KMS-11 (cell line): ENCODE measurements at regions not wholly inside any gene's neighbourhood (a gene's known extent, or its start where the extent isn't known, plus 50 kb on each side); places are given as distances from the start of the nearest gene placed in this dataset.
A peak's percentile ranks its signal among the peaks of the same experiment; 100 is the strongest.
"Not testable (repeated sequence)": the region's sequence is repeated elsewhere in the genome, so short reads cannot be mapped to it uniquely, and the experiment has no call there.

Source experiments
- H2AFZ ChIP-seq: fragments of 200-600 bp; sonication (generic); 2 replicates; pipeline ENCODE4 v1.6.1; 2016; ENCODE audit warnings: antibody characterized with exemption, mixed run types, low read depth
- H3K27ac ChIP-seq: fragments of 200-600 bp; sonication (generic); 2 replicates; pipeline ENCODE4 v1.6.1; 2016; ENCODE audit warnings: mild to moderate bottlenecking, mixed run types
- H3K27me3 ChIP-seq: fragments of 200-600 bp; sonication (generic); 2 replicates; pipeline ENCODE4 v1.6.1; 2017; ENCODE audit warnings: mild to moderate bottlenecking, low read depth, mixed run types, moderate library complexity; ENCODE audit not compliant: insufficient read depth
- H3K36me3 ChIP-seq: fragments of 200-600 bp; sonication (generic); 2 replicates; pipeline ENCODE4 v1.6.1; 2017; ENCODE audit warnings: mild to moderate bottlenecking, mixed run types; ENCODE audit not compliant: insufficient read depth
- H3K4me1 ChIP-seq: fragments of 200-600 bp; sonication (generic); 2 replicates; pipeline ENCODE4 v1.6.1; 2016; ENCODE audit warnings: mild to moderate bottlenecking, low read depth, mixed run types; ENCODE audit not compliant: poor library complexity, severe bottlenecking
- H3K4me2 ChIP-seq: fragments of 200-600 bp; sonication (generic); 2 replicates; pipeline ENCODE4 v1.7.0; 2016; ENCODE audit warnings: mild to moderate bottlenecking, mixed run types
- H3K4me3 ChIP-seq: fragments of 200-600 bp; sonication (generic); IDR thresholded peaks from 2 replicates; pipeline ENCODE4 v1.6.1; 2017; ENCODE audit warnings: low read depth, low read length, mixed read lengths; ENCODE audit not compliant: insufficient read depth
- H3K79me2 ChIP-seq: fragments of 200-600 bp; sonication (generic); 2 replicates; pipeline ENCODE4 v1.6.1; 2016; ENCODE audit warnings: low read depth, mixed run types; ENCODE audit not compliant: insufficient read depth
- H3K9ac ChIP-seq: fragments of 200-600 bp; sonication (generic); 2 replicates; pipeline ENCODE4 v1.6.1; 2016; ENCODE audit warnings: mild to moderate bottlenecking, mixed run types
- H4K20me1 ChIP-seq: fragments of 200-600 bp; sonication (generic); 2 replicates; pipeline ENCODE4 v1.6.1; 2016; ENCODE audit warnings: mild to moderate bottlenecking, mixed run types; ENCODE audit not compliant: insufficient read depth
- TF ChIP-seq, protein P1 (sequence below): fragments of 200-600 bp; sonication (generic); conservative IDR thresholded peaks from 2 replicates; pipeline ENCODE4 v1.6.1; 2017; ENCODE audit warnings: low read depth, mild to moderate bottlenecking, antibody characterized with exemption, low read length, moderate library complexity, mixed read lengths

DNA sequence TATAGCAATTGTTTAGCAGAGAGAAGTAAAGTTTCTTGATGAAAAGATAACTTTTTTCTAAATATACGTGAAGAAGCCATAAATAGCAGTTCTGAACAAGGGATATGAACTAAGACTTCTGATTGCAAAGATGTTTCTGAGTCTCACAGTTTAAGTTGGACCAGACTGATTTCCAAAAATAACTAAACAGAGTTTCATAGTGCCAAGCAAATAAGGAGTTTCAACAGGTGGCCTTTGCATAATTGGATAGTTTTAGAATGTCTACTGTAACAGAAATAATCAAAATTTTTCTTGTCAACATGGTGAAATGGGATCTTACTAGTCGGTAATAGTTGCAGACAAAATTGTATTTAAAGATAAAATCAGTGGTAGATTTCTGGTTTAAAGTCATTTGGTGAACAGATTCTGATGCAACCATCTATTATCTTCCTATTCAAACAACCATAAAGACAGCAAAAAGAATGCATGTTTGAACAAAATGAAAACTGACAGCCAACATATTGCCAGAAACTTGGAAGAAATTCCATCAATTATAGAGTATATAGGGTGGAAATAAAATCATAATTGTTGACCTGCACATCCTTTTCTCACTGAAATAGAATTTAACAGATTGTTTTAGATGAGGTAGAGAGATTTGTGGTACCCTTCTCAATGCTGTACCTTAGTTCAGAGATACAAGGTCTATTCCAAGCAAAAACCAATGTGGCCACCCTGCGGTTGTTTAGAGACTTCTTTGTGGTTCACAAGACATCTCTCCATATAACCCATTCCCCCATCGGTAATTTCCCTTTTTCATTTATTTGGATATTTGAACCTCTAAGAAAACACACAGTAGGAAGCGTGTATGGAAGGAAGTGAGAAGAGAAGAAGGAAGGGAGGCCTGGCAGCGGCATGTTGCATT lies 275.3 kb downstream of the COG6 start:
- Histone ChIP-seq H3K27ac (no peak overlapping the region), H3K4me1 (peaks cover 22% of the 10 kb centered on the region), H3K27me3 (no peaks in the 10 kb centered on the region), H3K4me2 (peak overlapping the region; percentile 58), H3K4me3 (no peak overlapping the region), H3K9ac (no peak overlapping the region), H2AFZ (no peak overlapping the region), H3K79me2 (no peaks in the 10 kb centered on the region), H4K20me1 (no peaks in the 10 kb centered on the region), H3K36me3 (no peaks in the 10 kb centered on the region)
- TF ChIP-seq, protein P1, sequence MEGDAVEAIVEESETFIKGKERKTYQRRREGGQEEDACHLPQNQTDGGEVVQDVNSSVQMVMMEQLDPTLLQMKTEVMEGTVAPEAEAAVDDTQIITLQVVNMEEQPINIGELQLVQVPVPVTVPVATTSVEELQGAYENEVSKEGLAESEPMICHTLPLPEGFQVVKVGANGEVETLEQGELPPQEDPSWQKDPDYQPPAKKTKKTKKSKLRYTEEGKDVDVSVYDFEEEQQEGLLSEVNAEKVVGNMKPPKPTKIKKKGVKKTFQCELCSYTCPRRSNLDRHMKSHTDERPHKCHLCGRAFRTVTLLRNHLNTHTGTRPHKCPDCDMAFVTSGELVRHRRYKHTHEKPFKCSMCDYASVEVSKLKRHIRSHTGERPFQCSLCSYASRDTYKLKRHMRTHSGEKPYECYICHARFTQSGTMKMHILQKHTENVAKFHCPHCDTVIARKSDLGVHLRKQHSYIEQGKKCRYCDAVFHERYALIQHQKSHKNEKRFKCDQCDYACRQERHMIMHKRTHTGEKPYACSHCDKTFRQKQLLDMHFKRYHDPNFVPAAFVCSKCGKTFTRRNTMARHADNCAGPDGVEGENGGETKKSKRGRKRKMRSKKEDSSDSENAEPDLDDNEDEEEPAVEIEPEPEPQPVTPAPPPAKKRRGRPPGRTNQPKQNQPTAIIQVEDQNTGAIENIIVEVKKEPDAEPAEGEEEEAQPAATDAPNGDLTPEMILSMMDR: no peak

DNA sequence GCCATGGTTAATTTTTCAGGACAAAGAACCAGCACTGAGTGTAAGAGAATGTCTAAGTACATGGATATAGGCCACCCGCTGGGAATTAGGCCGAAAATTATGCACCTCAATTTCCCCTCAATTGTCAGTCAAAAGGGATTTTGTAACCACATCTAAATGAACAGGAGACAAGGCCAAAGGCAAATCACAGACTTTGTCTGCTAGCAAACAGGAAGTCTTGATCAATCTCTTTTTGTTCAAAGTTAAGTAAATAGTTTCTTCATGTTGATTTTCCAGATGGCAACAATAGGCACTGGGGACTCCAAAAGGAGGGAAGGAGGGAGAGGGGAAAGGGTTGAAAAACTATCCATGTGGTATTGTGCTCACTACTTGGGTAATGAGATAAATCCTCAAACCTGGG lies 276.0 kb downstream of the COG6 start:
- no peak overlapping the region for H3K4me3 ChIP-seq
- H3K4me2 ChIP-seq: peak overlapping the region; percentile 58; the same call in 1 of the 2 replicates
- H3K79me2 ChIP-seq: no peaks in the 10 kb centered on the region
- H4K20me1 ChIP-seq: no peaks in the 10 kb centered on the region
- H3K4me1 ChIP-seq: peaks cover 22% of the 10 kb centered on the region
- H3K36me3 ChIP-seq: no peaks in the 10 kb centered on the region
- no peak overlapping the region for H3K27ac ChIP-seq
- H3K27me3 ChIP-seq: no peaks in the 10 kb centered on the region
- no peak overlapping the region for H3K9ac ChIP-seq
- TF ChIP-seq, protein P1: no peak
- H2AFZ ChIP-seq: no peak overlapping the region

DNA sequence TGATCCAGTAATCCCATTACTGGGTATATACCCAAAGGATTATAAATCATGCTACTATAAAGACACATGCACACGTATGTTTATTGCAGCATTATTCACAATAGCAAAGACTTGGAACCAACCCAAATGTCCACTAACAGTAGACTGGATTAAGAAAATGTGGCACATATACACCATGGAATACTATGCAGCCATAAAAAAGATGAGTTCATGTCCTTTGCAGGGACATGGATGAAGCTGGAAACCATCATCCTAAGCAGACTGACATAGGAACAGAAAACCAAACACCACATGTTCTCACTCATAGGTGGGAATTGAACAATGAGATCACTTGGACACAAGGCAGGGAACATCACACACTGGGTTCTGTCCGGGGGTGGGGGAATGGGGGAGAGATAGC lies 277.1 kb downstream of the COG6 start:
- H3K4me1 ChIP-seq: peaks cover 22% of the 10 kb centered on the region
- not testable (repeated sequence) for H3K9ac ChIP-seq, H3K79me2 ChIP-seq, H3K36me3 ChIP-seq, H3K4me3 ChIP-seq, H3K4me2 ChIP-seq, H3K27me3 ChIP-seq, H4K20me1 ChIP-seq, H2AFZ ChIP-seq, H3K27ac ChIP-seq

DNA sequence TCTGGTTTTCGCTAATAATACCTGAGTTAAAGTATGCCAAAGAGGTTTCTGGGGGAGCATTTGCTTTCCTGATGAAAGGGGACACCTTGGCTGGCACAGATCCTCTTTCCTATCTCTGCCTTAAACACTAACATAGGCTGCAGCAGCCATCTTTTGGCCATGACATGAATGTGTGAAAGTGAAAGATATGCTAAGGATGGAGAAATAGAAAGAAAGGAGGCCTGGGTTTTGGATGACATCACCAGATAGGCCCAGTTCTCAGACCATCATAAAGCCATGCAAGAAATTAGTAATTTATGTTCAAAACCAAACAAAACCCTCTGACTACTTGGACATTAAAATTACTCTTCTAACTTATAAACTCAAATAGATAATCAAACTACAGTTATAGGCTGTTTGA lies 279.7 kb downstream of the COG6 start:
- no peak overlapping the region for H3K27ac ChIP-seq
- TF ChIP-seq, protein P1: no peak
- no peak overlapping the region for H2AFZ ChIP-seq
- no peaks in the 10 kb centered on the region for H3K36me3 ChIP-seq
- H3K4me3 ChIP-seq: no peak overlapping the region
- no peaks in the 10 kb centered on the region for H3K27me3 ChIP-seq
- H4K20me1 ChIP-seq: no peaks in the 10 kb centered on the region
- H3K9ac ChIP-seq: no peak overlapping the region
- H3K4me1 ChIP-seq: peaks cover 17% of the 10 kb centered on the region
- H3K79me2 ChIP-seq: no peaks in the 10 kb centered on the region
- no peak overlapping the region for H3K4me2 ChIP-seq

DNA sequence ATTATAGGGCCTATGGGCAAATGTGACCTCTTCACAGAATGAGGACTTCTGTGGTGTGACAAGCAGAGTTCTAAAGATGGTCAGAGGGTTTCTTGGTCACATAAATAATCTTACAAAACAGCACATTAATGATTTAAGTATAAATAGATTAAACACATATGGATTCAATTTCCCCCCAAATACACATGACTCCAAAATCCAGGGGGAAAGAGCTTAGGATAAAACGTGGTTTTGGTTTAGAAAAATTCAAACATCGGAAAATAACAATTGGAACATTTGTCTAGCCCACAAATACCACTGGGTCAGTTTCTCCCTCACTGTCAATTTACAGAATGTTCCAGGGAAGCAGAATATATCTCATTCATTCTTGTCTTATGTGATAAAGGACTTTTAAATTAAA lies 283.1 kb downstream of the COG6 start:
- no peaks in the 10 kb centered on the region for H3K79me2 ChIP-seq
- H2AFZ ChIP-seq: no peak overlapping the region
- TF ChIP-seq, protein P1: no peak

More for the DNA sequence above, 283.1 kb downstream of the COG6 start:
- Histone ChIP-seq H3K4me1 (no peaks in the 10 kb centered on the region), H3K4me3 (no peak overlapping the region), H3K27me3 (no peaks in the 10 kb centered on the region), H3K4me2 (no peak overlapping the region), H3K36me3 (no peaks in the 10 kb centered on the region), H3K27ac (no peak overlapping the region), H4K20me1 (no peaks in the 10 kb centered on the region), H3K9ac (no peak overlapping the region)
